KMS-11 (cell line): ENCODE measurements at regions not wholly inside any gene's neighbourhood (a gene's known extent, or its start where the extent isn't known, plus 50 kb on each side); places are given as distances from the start of the nearest gene placed in this dataset.

Experiments used
- H2AFZ ChIP-seq: fragments of 200-600 bp; sonication (generic); 2 replicates; pipeline ENCODE4 v1.6.1; 2016; ENCODE audit warnings: antibody characterized with exemption, mixed run types, low read depth
- H3K27ac ChIP-seq: fragments of 200-600 bp; sonication (generic); 2 replicates; pipeline ENCODE4 v1.6.1; 2016; ENCODE audit warnings: mild to moderate bottlenecking, mixed run types
- H3K27me3 ChIP-seq: fragments of 200-600 bp; sonication (generic); 2 replicates; pipeline ENCODE4 v1.6.1; 2017; ENCODE audit warnings: mild to moderate bottlenecking, low read depth, mixed run types, moderate library complexity; ENCODE audit not compliant: insufficient read depth
- H3K36me3 ChIP-seq: fragments of 200-600 bp; sonication (generic); 2 replicates; pipeline ENCODE4 v1.6.1; 2017; ENCODE audit warnings: mild to moderate bottlenecking, mixed run types; ENCODE audit not compliant: insufficient read depth
- H3K4me1 ChIP-seq: fragments of 200-600 bp; sonication (generic); 2 replicates; pipeline ENCODE4 v1.6.1; 2016; ENCODE audit warnings: mild to moderate bottlenecking, low read depth, mixed run types; ENCODE audit not compliant: poor library complexity, severe bottlenecking
- H3K4me2 ChIP-seq: fragments of 200-600 bp; sonication (generic); 2 replicates; pipeline ENCODE4 v1.7.0; 2016; ENCODE audit warnings: mild to moderate bottlenecking, mixed run types
- H3K4me3 ChIP-seq: fragments of 200-600 bp; sonication (generic); IDR thresholded peaks from 2 replicates; pipeline ENCODE4 v1.6.1; 2017; ENCODE audit warnings: low read depth, low read length, mixed read lengths; ENCODE audit not compliant: insufficient read depth
- H3K79me2 ChIP-seq: fragments of 200-600 bp; sonication (generic); 2 replicates; pipeline ENCODE4 v1.6.1; 2016; ENCODE audit warnings: low read depth, mixed run types; ENCODE audit not compliant: insufficient read depth
- H3K9ac ChIP-seq: fragments of 200-600 bp; sonication (generic); 2 replicates; pipeline ENCODE4 v1.6.1; 2016; ENCODE audit warnings: mild to moderate bottlenecking, mixed run types
- H4K20me1 ChIP-seq: fragments of 200-600 bp; sonication (generic); 2 replicates; pipeline ENCODE4 v1.6.1; 2016; ENCODE audit warnings: mild to moderate bottlenecking, mixed run types; ENCODE audit not compliant: insufficient read depth
- TF ChIP-seq, protein P1 (sequence below): fragments of 200-600 bp; sonication (generic); conservative IDR thresholded peaks from 2 replicates; pipeline ENCODE4 v1.6.1; 2017; ENCODE audit warnings: low read depth, mild to moderate bottlenecking, antibody characterized with exemption, low read length, moderate library complexity, mixed read lengths

DNA sequence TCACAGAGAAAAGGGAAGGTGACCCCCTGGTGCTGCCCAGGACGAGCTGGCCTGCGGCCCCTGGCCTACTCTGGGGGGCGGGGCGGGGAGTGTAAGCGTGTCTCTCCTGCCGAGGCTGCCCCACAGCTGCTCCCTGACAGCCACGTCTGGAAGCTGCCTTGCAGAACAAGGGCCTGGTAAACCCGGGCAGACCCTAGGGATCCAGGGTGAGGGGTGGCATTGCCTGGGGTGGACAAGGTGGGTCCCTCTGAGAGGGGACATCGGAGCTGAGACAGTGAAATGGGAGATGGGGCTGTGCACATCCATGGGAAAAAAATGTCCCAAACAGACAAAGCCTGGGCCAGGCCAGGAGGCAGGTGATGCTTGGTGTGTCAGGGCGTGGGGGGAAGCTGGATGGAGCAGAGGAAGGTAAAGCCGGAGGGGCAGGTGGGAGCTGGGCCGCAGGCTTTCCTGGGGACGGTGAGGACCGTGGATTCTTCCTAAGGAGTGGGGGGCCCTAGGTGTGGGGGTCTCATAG is 66.0 kb upstream of the HDAC4 start:
- Histone ChIP-seq H3K4me2 (no peak overlapping the region), H3K36me3 (no peaks in the 10 kb centered on the region), H4K20me1 (no peaks in the 10 kb centered on the region), H3K79me2 (no peaks in the 10 kb centered on the region), H3K27me3 (peaks cover 9% of the 10 kb centered on the region; the same call in 1 of the 2 replicates), H3K9ac (no peak overlapping the region), H3K4me1 (no peaks in the 10 kb centered on the region), H3K4me3 (no peak overlapping the region), H2AFZ (no peak overlapping the region), H3K27ac (no peak overlapping the region)
- TF ChIP-seq, protein P1, sequence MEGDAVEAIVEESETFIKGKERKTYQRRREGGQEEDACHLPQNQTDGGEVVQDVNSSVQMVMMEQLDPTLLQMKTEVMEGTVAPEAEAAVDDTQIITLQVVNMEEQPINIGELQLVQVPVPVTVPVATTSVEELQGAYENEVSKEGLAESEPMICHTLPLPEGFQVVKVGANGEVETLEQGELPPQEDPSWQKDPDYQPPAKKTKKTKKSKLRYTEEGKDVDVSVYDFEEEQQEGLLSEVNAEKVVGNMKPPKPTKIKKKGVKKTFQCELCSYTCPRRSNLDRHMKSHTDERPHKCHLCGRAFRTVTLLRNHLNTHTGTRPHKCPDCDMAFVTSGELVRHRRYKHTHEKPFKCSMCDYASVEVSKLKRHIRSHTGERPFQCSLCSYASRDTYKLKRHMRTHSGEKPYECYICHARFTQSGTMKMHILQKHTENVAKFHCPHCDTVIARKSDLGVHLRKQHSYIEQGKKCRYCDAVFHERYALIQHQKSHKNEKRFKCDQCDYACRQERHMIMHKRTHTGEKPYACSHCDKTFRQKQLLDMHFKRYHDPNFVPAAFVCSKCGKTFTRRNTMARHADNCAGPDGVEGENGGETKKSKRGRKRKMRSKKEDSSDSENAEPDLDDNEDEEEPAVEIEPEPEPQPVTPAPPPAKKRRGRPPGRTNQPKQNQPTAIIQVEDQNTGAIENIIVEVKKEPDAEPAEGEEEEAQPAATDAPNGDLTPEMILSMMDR, result no peak

- H3K79me2 ChIP-seq, result no peaks in the 10 kb centered on the region
- H3K4me2 ChIP-seq, result no peak overlapping the region
- H3K9ac ChIP-seq, result no peak overlapping the region
- H4K20me1 ChIP-seq, result no peaks in the 10 kb centered on the region
- H3K27me3 ChIP-seq, result peaks cover 9% of the 10 kb centered on the region; the same call in 1 of the 2 replicates
- H3K4me1 ChIP-seq, result no peaks in the 10 kb centered on the region
- H3K36me3 ChIP-seq, result no peaks in the 10 kb centered on the region
- H3K27ac ChIP-seq, result no peak overlapping the region
- no peak overlapping the region for H3K4me3 ChIP-seq
- TF ChIP-seq, protein P1, result no peak
- H2AFZ ChIP-seq, result no peak overlapping the region
Observed at GRCh38 chr2:239466061-239466754, 65.4 kb upstream of the HDAC4 start.

GRCh38 chr2:239465017-239466001 is 64.5 kb upstream of the HDAC4 start:
- H3K9ac ChIP-seq, result no peak overlapping the region

More at GRCh38 chr2:239465017-239466001, 64.5 kb upstream of the HDAC4 start:
- H3K27me3 ChIP-seq, result peaks cover 8% of the 10 kb centered on the region; the same call in 1 of the 2 replicates
- no peaks in the 10 kb centered on the region for H3K79me2 ChIP-seq
- no peaks in the 10 kb centered on the region for H4K20me1 ChIP-seq
- TF ChIP-seq, protein P1, result no peak
- H3K4me1 ChIP-seq, result no peaks in the 10 kb centered on the region
- no peaks in the 10 kb centered on the region for H3K36me3 ChIP-seq
- no peak overlapping the region for H3K27ac ChIP-seq
- no peak overlapping the region for H2AFZ ChIP-seq
- H3K4me2 ChIP-seq, result no peak overlapping the region
- H3K4me3 ChIP-seq, result no peak overlapping the region
